K562 (cell line): ENCODE measurements at regions not wholly inside any gene's neighbourhood (a gene's known extent, or its start where the extent isn't known, plus 50 kb on each side); places are given as distances from the start of the nearest gene placed in this dataset.
"Not testable (repeated sequence)": the region's sequence is repeated elsewhere in the genome, so short reads cannot be mapped to it uniquely, and the experiment has no call there.

ENCODE experiments used
- ARNT ChIP-seq, 2 experiments: fragments of 450-650 bp; IDR thresholded peaks; 2 replicates each; pipeline ENCODE4 v1.6.1; 2016; ENCODE audit warnings: mild to moderate bottlenecking in 1 of 2
- CREB1 ChIP-seq, 2 experiments: sonication (generic) in 1 of 2; formaldehyde crosslinking in 1 of 2; IDR thresholded peaks; 2 replicates each; pipeline versions ENCODE4 v1.6.1 to v1.8.0; 2012 to 2022; ENCODE audit warnings: inconsistent platforms in 1 of 2, mild to moderate bottlenecking in 1 of 2, missing genetic modification reagents in 1 of 2, moderate library complexity in 1 of 2
- E2F4 ChIP-seq: sonication (generic); formaldehyde crosslinking; IDR thresholded peaks from 2 replicates; pipeline ENCODE4 v1.8.0; 2022; ENCODE audit warnings: mild to moderate bottlenecking, low read depth, missing genetic modification reagents
- GABPA ChIP-seq: fragments of 200-800 bp; sonication (Bioruptor generic); conservative IDR thresholded peaks from 2 replicates; pipeline ENCODE4 v1.6.1; 2016; ENCODE audit warnings: low read depth, missing genetic modification characterization, missing compliant biosample characterization
- SMAD1 ChIP-seq: fragments of 150-350 bp; IDR thresholded peaks from 2 replicates; pipeline ENCODE4 v1.6.1; 2014; ENCODE audit warnings: low read length, low read depth; ENCODE audit not compliant: partially characterized antibody
- TEAD4 ChIP-seq, 2 experiments: sonication (generic) in 1 of 2; formaldehyde crosslinking in 1 of 2; IDR thresholded peaks; 2 replicates each; pipeline versions ENCODE4 v1.6.1 to v1.8.0; 2012 to 2022; ENCODE audit warnings: borderline replicate concordance in 1 of 2, inconsistent platforms in 1 of 2, low read length in 1 of 2, mild to moderate bottlenecking in 1 of 2, missing genetic modification reagents in 1 of 2
- YY1 ChIP-seq, 3 experiments: IDR thresholded peaks; 2 replicates each; pipeline ENCODE4 v1.6.1; 2011; ENCODE audit warnings: low read length in 2 of 3, mild to moderate bottlenecking in 2 of 3, moderate library complexity in 2 of 3, borderline replicate concordance in 1 of 3, control low read depth in 1 of 3, low read depth in 1 of 3; ENCODE audit not compliant: insufficient read depth in 3 of 3, insufficient replicate concordance in 2 of 3, control insufficient read depth in 1 of 3, insufficient read length in 1 of 3; ENCODE audit errors: extremely low read depth in 1 of 3
- ZNF274 ChIP-seq: IDR thresholded peaks from 2 replicates; pipeline ENCODE4 v1.6.1; 2011; ENCODE audit warnings: low read depth, mild to moderate bottlenecking, low read length, moderate library complexity, borderline replicate concordance
- ZNF707 ChIP-seq: fragments of 250-450 bp; sonication (Bioruptor Pico); conservative IDR thresholded peaks from 2 replicates; pipeline ENCODE4 v1.8.0; 2022; ENCODE audit warnings: inconsistent platforms, mild to moderate bottlenecking, moderate library complexity
- ZNF77 ChIP-seq: fragments of 250-450 bp; sonication (Bioruptor Pico); IDR thresholded peaks from 2 replicates; pipeline ENCODE4 v1.5.0; 2020
- TF ChIP-seq, protein P1 (sequence below): sonication (generic); formaldehyde crosslinking; IDR thresholded peaks from 2 replicates; pipeline ENCODE4 v1.4.0; 2020; ENCODE audit warnings: mild to moderate bottlenecking, missing genetic modification reagents

GRCh38 chr1:157445616-157446140, 106.6 kb downstream of the FCRL5 start:
- TF ChIP-seq ZNF274; YY1 (IDR thresholded peaks at IDR 0.05; ENCODE audit: borderline replicate concordance in 1 of 3, control insufficient read depth in 1 of 3, extremely low read depth in 1 of 3, insufficient read depth in 3 of 3, insufficient read length in 1 of 3, insufficient replicate concordance in 2 of 3, low read depth in 1 of 3, low read length in 2 of 3); TEAD4 (IDR thresholded peaks at IDR 0.05; ENCODE audit: low read length); TEAD4 (CRISPR knock-in tag; IDR thresholded peaks at IDR 0.05; ENCODE audit: borderline replicate concordance); SMAD1; GABPA (tag); ZNF707 (CRISPR knock-in tag); E2F4 (CRISPR knock-in tag); ARNT (IDR thresholded peaks at IDR 0.05); ZNF77; CREB1 (IDR thresholded peaks at IDR 0.05); CREB1 (CRISPR knock-in tag; IDR thresholded peaks at IDR 0.05): not testable (repeated sequence)
- TF ChIP-seq, protein P1, sequence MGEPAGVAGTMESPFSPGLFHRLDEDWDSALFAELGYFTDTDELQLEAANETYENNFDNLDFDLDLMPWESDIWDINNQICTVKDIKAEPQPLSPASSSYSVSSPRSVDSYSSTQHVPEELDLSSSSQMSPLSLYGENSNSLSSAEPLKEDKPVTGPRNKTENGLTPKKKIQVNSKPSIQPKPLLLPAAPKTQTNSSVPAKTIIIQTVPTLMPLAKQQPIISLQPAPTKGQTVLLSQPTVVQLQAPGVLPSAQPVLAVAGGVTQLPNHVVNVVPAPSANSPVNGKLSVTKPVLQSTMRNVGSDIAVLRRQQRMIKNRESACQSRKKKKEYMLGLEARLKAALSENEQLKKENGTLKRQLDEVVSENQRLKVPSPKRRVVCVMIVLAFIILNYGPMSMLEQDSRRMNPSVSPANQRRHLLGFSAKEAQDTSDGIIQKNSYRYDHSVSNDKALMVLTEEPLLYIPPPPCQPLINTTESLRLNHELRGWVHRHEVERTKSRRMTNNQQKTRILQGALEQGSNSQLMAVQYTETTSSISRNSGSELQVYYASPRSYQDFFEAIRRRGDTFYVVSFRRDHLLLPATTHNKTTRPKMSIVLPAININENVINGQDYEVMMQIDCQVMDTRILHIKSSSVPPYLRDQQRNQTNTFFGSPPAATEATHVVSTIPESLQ (CRISPR knock-in tag): not testable (repeated sequence)
